ENCODE measurements at regions not wholly inside any gene's neighbourhood (a gene's known extent, or its start where the extent isn't known, plus 50 kb on each side); places are given as distances from the start of the nearest gene placed in this dataset.
"Not testable (repeated sequence)": the region's sequence is repeated elsewhere in the genome, so short reads cannot be mapped to it uniquely, and the experiment has no call there.

DNA sequence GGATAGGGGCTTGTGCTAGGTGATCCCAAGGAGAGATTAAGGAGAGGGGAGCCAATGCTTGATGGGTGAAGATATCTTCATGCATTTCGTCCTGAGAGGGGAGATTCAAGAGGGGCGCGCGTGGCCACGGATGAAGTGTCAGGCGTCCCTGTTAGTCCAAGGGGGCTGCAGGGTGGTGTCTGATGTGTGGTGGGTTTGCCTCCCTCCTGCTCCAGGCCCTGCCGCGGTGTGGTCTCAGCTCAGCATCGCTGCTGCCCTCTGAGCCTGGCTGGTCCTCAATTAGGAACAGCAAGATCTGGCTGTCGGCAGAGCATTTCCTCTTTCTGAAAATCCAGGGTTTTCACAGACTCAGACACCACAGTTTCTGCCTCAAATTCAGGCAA lies 318.0 kb downstream of the THBS2 start:
- Histone ChIP-seq H3K4me2 (no peak overlapping the region), H2AFZ (ENCODE audit: low read depth) (no peak overlapping the region), H3K4me1 (ENCODE audit: low read depth, poor library complexity, severe bottlenecking) (no peaks in the 10 kb centered on the region), H3K9ac (no peak overlapping the region), H3K27me3 (ENCODE audit: insufficient read depth, low read depth) (no peaks in the 10 kb centered on the region), H3K27ac (no peak overlapping the region), H3K36me3 (ENCODE audit: insufficient read depth) (no peaks in the 10 kb centered on the region), H3K4me3 (IDR thresholded peaks at IDR 0.05; ENCODE audit: insufficient read depth, low read depth, low read length) (no peak overlapping the region), H4K20me1 (ENCODE audit: insufficient read depth) (no peaks in the 10 kb centered on the region), H3K79me2 (ENCODE audit: insufficient read depth, low read depth) (no peaks in the 10 kb centered on the region)
- TF ChIP-seq, protein P1, sequence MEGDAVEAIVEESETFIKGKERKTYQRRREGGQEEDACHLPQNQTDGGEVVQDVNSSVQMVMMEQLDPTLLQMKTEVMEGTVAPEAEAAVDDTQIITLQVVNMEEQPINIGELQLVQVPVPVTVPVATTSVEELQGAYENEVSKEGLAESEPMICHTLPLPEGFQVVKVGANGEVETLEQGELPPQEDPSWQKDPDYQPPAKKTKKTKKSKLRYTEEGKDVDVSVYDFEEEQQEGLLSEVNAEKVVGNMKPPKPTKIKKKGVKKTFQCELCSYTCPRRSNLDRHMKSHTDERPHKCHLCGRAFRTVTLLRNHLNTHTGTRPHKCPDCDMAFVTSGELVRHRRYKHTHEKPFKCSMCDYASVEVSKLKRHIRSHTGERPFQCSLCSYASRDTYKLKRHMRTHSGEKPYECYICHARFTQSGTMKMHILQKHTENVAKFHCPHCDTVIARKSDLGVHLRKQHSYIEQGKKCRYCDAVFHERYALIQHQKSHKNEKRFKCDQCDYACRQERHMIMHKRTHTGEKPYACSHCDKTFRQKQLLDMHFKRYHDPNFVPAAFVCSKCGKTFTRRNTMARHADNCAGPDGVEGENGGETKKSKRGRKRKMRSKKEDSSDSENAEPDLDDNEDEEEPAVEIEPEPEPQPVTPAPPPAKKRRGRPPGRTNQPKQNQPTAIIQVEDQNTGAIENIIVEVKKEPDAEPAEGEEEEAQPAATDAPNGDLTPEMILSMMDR (conservative IDR thresholded peaks at IDR 0.05; ENCODE audit: low read depth, low read length) = no peak

DNA sequence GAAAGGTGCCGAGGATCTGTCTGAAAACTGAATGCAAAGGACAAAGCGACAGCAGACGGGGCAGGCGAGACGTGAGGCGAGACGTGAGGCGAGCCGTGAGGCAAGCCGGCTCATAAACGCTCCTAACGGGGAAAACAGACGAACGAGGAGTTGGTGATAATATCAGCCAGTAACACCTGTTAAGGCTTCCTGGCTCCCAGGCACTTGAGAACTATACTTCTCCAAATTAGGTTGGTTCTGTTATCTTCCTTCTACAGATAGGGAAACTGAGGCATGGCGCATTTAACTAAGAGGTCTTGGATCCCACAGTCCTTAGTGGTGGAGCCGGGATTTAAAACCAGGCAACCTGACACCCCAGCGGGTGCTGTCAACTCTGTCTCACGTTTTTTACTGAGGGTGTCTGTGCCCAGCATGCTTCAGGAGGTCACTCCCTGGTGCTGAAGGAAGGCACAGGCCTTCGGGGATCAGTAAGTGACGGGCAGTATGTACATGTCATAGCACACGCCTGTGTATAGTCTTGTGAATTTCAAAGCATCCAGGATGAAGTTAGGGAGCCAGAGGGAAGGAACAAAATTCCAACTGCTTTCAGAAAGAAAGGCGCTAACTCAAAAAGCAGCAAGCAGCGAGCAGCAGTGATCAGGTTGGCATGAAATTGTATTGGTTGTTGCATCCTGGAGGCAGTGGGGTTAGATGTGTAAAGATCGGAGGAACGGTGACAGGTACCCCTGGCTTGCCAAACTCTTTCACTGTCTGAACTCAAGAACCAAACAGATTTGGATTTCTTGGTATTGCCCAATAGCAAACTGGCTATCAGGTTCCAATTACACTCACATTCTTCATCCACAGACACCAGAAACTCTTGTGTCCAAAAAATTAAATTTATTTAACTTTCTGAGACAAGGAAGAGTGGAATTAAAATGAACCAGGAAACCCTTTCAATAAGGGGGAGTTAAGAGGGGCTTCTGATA lies 318.7 kb downstream of the THBS2 start:
- Histone ChIP-seq H3K4me3 (IDR thresholded peaks at IDR 0.05; ENCODE audit: insufficient read depth, low read depth, low read length) (no peak overlapping the region), H3K27me3 (ENCODE audit: insufficient read depth, low read depth) (no peaks in the 10 kb centered on the region), H4K20me1 (ENCODE audit: insufficient read depth) (no peaks in the 10 kb centered on the region), H3K4me1 (ENCODE audit: low read depth, poor library complexity, severe bottlenecking) (no peaks in the 10 kb centered on the region), H3K4me2 (no peak overlapping the region), H3K79me2 (ENCODE audit: insufficient read depth, low read depth) (no peaks in the 10 kb centered on the region), H3K9ac (no peak overlapping the region), H3K36me3 (ENCODE audit: insufficient read depth) (no peaks in the 10 kb centered on the region), H3K27ac (no peak overlapping the region), H2AFZ (ENCODE audit: low read depth) (no peak overlapping the region)
- TF ChIP-seq, protein P1 (conservative IDR thresholded peaks at IDR 0.05; ENCODE audit: low read depth, low read length) = no peak

DNA sequence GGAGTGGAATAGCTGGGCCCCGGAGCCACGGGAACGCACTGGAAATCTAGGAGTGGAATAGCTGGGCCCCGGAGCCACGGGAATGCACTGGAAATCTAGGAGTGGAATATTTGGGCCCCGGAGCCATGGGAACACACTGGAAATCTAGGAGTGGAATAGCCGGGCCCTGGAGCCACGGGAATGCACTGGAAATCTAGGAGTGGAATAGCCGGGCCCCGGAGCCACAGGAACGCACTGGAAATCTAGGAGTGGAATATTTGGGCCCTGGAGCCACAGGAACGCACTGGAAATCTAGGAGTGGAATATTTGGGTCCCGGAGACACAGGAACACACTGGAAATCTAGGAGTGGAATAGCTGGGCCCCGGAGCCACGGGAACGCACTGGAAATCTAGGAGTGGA lies 321.5 kb downstream of the THBS2 start:
- H3K79me2 ChIP-seq (ENCODE audit: insufficient read depth, low read depth); H4K20me1 ChIP-seq (ENCODE audit: insufficient read depth); H3K4me2 ChIP-seq; H3K27me3 ChIP-seq (ENCODE audit: insufficient read depth, low read depth); H3K4me1 ChIP-seq (ENCODE audit: low read depth, poor library complexity, severe bottlenecking); H2AFZ ChIP-seq (ENCODE audit: low read depth); H3K27ac ChIP-seq; H3K36me3 ChIP-seq (ENCODE audit: insufficient read depth); H3K9ac ChIP-seq; H3K4me3 ChIP-seq (IDR thresholded peaks at IDR 0.05; ENCODE audit: insufficient read depth, low read depth, low read length): not testable (repeated sequence)

DNA sequence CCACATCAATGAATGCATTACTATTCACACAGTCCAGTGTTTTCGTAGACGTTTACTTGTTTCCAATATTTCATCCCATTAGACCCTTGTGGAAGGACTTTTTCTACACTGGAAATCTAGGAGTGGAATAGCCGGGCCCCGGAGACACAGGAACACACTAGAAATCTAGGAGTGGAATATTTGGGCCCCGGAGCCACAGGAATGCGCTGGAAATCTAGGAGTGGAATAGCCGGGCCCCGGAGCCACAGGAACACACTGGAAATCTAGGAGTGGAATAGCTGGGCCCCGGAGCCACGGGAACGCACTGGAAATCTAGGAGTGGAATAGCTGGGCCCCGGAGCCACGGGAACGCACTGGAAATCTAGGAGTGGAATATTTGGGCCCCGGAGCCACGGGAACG lies 322.6 kb downstream of the THBS2 start:
- not testable (repeated sequence) for H3K79me2 ChIP-seq (ENCODE audit: insufficient read depth, low read depth); H4K20me1 ChIP-seq (ENCODE audit: insufficient read depth)

DNA sequence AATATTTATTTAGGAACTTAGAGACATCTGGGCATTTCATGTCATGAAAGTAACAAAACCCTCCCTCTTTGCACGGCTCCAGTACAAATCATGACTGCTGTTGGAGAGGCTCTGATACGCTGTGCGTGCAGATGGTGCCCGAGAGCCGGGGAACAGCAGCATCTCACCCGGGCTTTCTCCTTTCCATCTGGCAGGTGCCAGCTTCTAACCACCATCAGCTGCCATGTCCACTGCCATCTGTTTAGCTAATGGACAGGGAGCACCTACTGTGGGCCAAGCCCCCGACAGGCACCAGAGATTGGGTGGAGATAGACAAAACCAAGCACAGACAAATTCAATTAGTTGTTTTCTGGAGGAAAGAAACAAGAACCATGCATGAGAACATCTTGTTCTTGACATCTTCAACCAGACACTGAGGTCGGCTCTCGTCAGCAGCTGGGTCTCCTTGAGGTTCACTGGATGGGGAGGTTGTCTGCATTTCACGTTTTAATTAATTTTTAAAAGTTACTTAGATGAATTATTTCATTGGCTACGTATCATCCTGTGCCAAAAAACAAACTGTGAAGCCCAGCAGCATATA lies 323.7 kb downstream of the THBS2 start:
- H3K79me2 ChIP-seq (ENCODE audit: insufficient read depth, low read depth) = no peaks in the 10 kb centered on the region
- H2AFZ ChIP-seq (ENCODE audit: low read depth) = no peak overlapping the region
- no peaks in the 10 kb centered on the region for H3K4me1 ChIP-seq (ENCODE audit: low read depth, poor library complexity, severe bottlenecking)
- no peak overlapping the region for H3K9ac ChIP-seq
- no peaks in the 10 kb centered on the region for H4K20me1 ChIP-seq (ENCODE audit: insufficient read depth)
- no peak overlapping the region for H3K4me3 ChIP-seq (IDR thresholded peaks at IDR 0.05; ENCODE audit: insufficient read depth, low read depth, low read length)
- no peak overlapping the region for H3K4me2 ChIP-seq
- H3K27me3 ChIP-seq (ENCODE audit: insufficient read depth, low read depth) = no peaks in the 10 kb centered on the region
- TF ChIP-seq, protein P1 (conservative IDR thresholded peaks at IDR 0.05; ENCODE audit: low read depth, low read length) = no peak
- H3K36me3 ChIP-seq (ENCODE audit: insufficient read depth) = no peaks in the 10 kb centered on the region
- no peak overlapping the region for H3K27ac ChIP-seq

More for the DNA sequence above, 322.6 kb downstream of the THBS2 start:
- not testable (repeated sequence) for H3K27ac ChIP-seq; H3K4me1 ChIP-seq (ENCODE audit: low read depth, poor library complexity, severe bottlenecking); H2AFZ ChIP-seq (ENCODE audit: low read depth); H3K9ac ChIP-seq; H3K4me3 ChIP-seq (IDR thresholded peaks at IDR 0.05; ENCODE audit: insufficient read depth, low read depth, low read length); H3K4me2 ChIP-seq; H3K36me3 ChIP-seq (ENCODE audit: insufficient read depth); H3K27me3 ChIP-seq (ENCODE audit: insufficient read depth, low read depth)
